GM23248 (cell line): ENCODE measurements at regions not wholly inside any gene's neighbourhood (a gene's known extent, or its start where the extent isn't known, plus 50 kb on each side); places are given as distances from the start of the nearest gene placed in this dataset.

Experiments used
- DNase-seq: peaks from one replicate; pipeline ENCODE4 v3.0.0-alpha.2; 2015
- H2AFZ ChIP-seq: fragments of 200-600 bp; sonication (generic); 2 replicates; pipeline ENCODE4 v1.6.1; 2016; ENCODE audit warnings: antibody characterized with exemption
- H3F3A ChIP-seq: fragments of 200-600 bp; sonication (generic); 2 replicates; pipeline ENCODE4 v1.6.1; 2016; ENCODE audit warnings: mild to moderate bottlenecking, antibody characterized with exemption, mixed run types; ENCODE audit not compliant: insufficient read depth
- H3K27ac ChIP-seq: fragments of 200-600 bp; sonication (generic); 2 replicates; pipeline ENCODE4 v1.5.1; 2016; ENCODE audit warnings: mild to moderate bottlenecking
- H3K27me3 ChIP-seq: fragments of 200-600 bp; sonication (generic); replicated peaks from 2 replicates; pipeline ENCODE4 v1.6.1; 2016; ENCODE audit warnings: mild to moderate bottlenecking; ENCODE audit not compliant: insufficient read depth
- H3K36me3 ChIP-seq: fragments of 200-600 bp; sonication (generic); 2 replicates; pipeline ENCODE4 v1.6.1; 2016; ENCODE audit warnings: low read depth, mild to moderate bottlenecking
- H3K4me1 ChIP-seq: fragments of 200-600 bp; sonication (generic); 2 replicates; pipeline ENCODE4 v1.6.1; 2016; ENCODE audit warnings: mild to moderate bottlenecking; ENCODE audit not compliant: insufficient read depth
- H3K4me2 ChIP-seq: fragments of 200-600 bp; sonication (generic); one replicate; pipeline ENCODE4 v1.6.1; 2016; ENCODE audit warnings: mild to moderate bottlenecking; ENCODE audit not compliant: unreplicated experiment
- H3K4me3 ChIP-seq: fragments of 200-600 bp; sonication (generic); 2 replicates; pipeline ENCODE4 v1.5.1; 2016; ENCODE audit warnings: mild to moderate bottlenecking
- H3K79me2 ChIP-seq: fragments of 200-600 bp; sonication (generic); 2 replicates; pipeline ENCODE4 v1.6.1; 2016; ENCODE audit warnings: mild to moderate bottlenecking; ENCODE audit not compliant: insufficient read depth
- H3K9ac ChIP-seq: fragments of 200-600 bp; sonication (generic); 2 replicates; pipeline ENCODE4 v1.6.1; 2016; ENCODE audit warnings: mild to moderate bottlenecking
- H3K9me2 ChIP-seq: fragments of 200-600 bp; sonication (generic); 2 replicates; pipeline ENCODE4 v1.6.1; 2016; ENCODE audit warnings: mixed run types, mild to moderate bottlenecking, moderate library complexity; ENCODE audit not compliant: insufficient read depth
- H3K9me3 ChIP-seq: fragments of 200-600 bp; sonication (generic); one replicate; pipeline ENCODE4 v1.6.1; 2017; ENCODE audit warnings: low read depth
- H4K20me1 ChIP-seq: fragments of 200-600 bp; sonication (generic); 2 replicates; pipeline ENCODE4 v1.6.0; 2016; ENCODE audit not compliant: insufficient read depth
- EZH2 ChIP-seq: fragments of 200-600 bp; sonication (generic); IDR thresholded peaks from 2 replicates; pipeline ENCODE4 v1.6.1; 2018; ENCODE audit warnings: antibody characterized with exemption, mild to moderate bottlenecking; ENCODE audit not compliant: insufficient read depth, poor library complexity, severe bottlenecking
- EZH2phosphoT487 ChIP-seq: fragments of 200-600 bp; sonication (generic); IDR thresholded peaks from 2 replicates; pipeline ENCODE4 v1.6.1; 2018; ENCODE audit warnings: antibody characterized with exemption, moderate library complexity, mild to moderate bottlenecking, low read depth; ENCODE audit not compliant: insufficient read depth
- WGBS, 2 experiments: methylation state at CpG; one replicate each; pipeline ENCODE4 v1.1.6; 2015 to 2017; ENCODE audit warnings: low lambda C conversion rate in 2 of 2, low coverage in 1 of 2; ENCODE audit errors: missing lambda C conversion rate in 2 of 2; 5-methylcytosine and 5-hydroxymethylcytosine counted together
- in situ Hi-C: fragments of 300-500 bp; cut with MboI; formaldehyde crosslinking; loops from 2 replicates; pipeline ENCODE4 v1.15.0; 2020

DNA sequence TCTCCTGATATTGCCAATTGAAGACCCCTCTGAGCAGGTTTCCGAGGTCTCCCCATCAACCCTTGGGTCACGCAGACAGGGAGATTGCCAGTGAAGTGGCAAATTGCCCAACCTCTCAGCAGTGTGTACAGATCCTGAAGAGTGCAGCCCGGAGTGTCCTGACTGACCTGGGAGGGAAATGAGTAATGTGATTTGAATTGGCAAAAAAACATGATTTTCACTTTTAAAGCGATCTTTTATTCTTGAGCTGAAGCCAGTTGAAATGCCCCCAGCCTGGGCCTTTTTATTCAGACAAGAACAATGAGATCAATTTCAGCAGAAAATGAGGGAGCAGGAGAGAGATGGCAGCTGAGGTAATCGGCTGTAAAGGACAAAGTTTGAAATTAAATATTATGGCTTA is 401.8 kb downstream of the RAPGEF2 start:
- no peak for DNase-seq
- in situ Hi-C loops: no loop called here
- no peak for TF ChIP-seq EZH2
- TF ChIP-seq EZH2phosphoT487: no peak
- Histone ChIP-seq H3K9me2 (no peaks in the 10 kb centered on the region), H3K79me2 (no peaks in the 10 kb centered on the region), H3K9ac (no peak overlapping the region), H3K4me1 (no peaks in the 10 kb centered on the region), H3K36me3 (no peaks in the 10 kb centered on the region), H3K4me2 (no peak overlapping the region), H2AFZ (no peak overlapping the region), H3K27me3 (peaks cover 35% of the 10 kb centered on the region), H3K27ac (no peak overlapping the region), H3K4me3 (no peak overlapping the region), H3F3A (no peaks in the 10 kb centered on the region), H3K9me3 (no peaks in the 10 kb centered on the region), H4K20me1 (no peaks in the 10 kb centered on the region)
- 38 to 43% methylated on average over 5 of the region's 5 CpGs for WGBS, 2 experiments

GRCh38 chr4:159505266-159505975 is 402.5 kb downstream of the RAPGEF2 start:
- TF ChIP-seq EZH2phosphoT487: no peak
- TF ChIP-seq EZH2: no peak
- no peaks in the 10 kb centered on the region for H3K9me3 ChIP-seq
- no peaks in the 10 kb centered on the region for H3F3A ChIP-seq
- WGBS, 2 experiments: 12 to 17% methylated on average over 7 of the region's 7 CpGs
- H4K20me1 ChIP-seq: no peaks in the 10 kb centered on the region
- no peak overlapping the region for H3K4me2 ChIP-seq
- no peaks in the 10 kb centered on the region for H3K9me2 ChIP-seq
- DNase-seq: no peak
- no peak overlapping the region for H3K9ac ChIP-seq
- in situ Hi-C loops: no loop called here
- H3K36me3 ChIP-seq: no peaks in the 10 kb centered on the region
- no peak overlapping the region for H3K4me3 ChIP-seq
- peaks cover 35% of the 10 kb centered on the region for H3K27me3 ChIP-seq
- no peaks in the 10 kb centered on the region for H3K4me1 ChIP-seq
- H2AFZ ChIP-seq: no peak overlapping the region
- no peak overlapping the region for H3K27ac ChIP-seq
- H3K79me2 ChIP-seq: no peaks in the 10 kb centered on the region

DNA sequence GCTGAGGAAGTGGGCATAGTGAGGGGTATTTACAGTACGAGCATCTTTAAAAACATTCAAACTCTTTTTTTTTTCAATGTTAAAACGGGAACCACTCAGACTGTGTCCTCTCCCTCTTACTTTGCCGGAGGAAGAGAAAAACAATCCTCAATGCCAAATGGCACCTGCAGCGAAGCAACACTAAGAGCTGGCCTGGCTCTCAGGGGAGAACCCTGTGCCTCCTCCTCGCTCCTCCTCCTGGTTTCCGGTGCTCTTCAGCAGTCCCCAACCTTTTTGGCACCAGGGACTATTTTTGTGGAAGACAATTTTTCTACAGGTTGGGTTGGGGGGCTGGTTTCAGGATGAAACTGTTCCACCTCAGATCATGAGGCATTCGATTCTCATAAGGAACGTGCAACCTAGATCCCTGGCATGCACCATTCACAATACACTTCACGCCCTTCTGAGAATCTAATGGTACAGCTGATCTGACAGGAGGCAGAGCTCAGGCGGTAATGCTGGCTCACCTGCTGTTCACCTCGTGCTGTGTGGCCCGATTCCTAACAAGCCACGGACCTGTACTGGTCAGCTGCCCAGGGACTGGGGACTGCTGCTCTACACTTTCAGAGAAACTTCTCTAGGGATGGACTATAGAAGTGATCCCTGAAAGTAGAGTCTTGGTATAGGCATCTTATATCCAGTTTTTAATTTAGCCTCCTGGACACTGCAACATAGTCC is 404.1 kb downstream of the RAPGEF2 start:
- no peak overlapping the region for H3K9ac ChIP-seq
- no peaks in the 10 kb centered on the region for H4K20me1 ChIP-seq
- H3F3A ChIP-seq: no peaks in the 10 kb centered on the region
- H2AFZ ChIP-seq: no peak overlapping the region
- no peaks in the 10 kb centered on the region for H3K9me3 ChIP-seq
- DNase-seq: no peak
- peaks cover 35% of the 10 kb centered on the region for H3K27me3 ChIP-seq
- WGBS, 2 experiments: 37 to 49% methylated on average over 13 of the region's 13 CpGs
- TF ChIP-seq EZH2phosphoT487 (no peak), EZH2 (no peak)
- in situ Hi-C loops: no loop called here
- H3K9me2 ChIP-seq: no peaks in the 10 kb centered on the region
- H3K4me3 ChIP-seq: no peak overlapping the region
- H3K27ac ChIP-seq: no peak overlapping the region
- H3K4me2 ChIP-seq: no peak overlapping the region
- H3K79me2 ChIP-seq: no peaks in the 10 kb centered on the region
- H3K4me1 ChIP-seq: no peaks in the 10 kb centered on the region
- no peaks in the 10 kb centered on the region for H3K36me3 ChIP-seq

- no peak for DNase-seq
- no peaks in the 10 kb centered on the region for H3F3A ChIP-seq
- no peaks in the 10 kb centered on the region for H3K79me2 ChIP-seq
- peaks cover 23% of the 10 kb centered on the region for H3K27me3 ChIP-seq
- H2AFZ ChIP-seq: no peak overlapping the region
- H3K9ac ChIP-seq: no peak overlapping the region
- no peaks in the 10 kb centered on the region for H4K20me1 ChIP-seq
- TF ChIP-seq EZH2 (no peak), EZH2phosphoT487 (no peak)
- no peaks in the 10 kb centered on the region for H3K36me3 ChIP-seq
- no peaks in the 10 kb centered on the region for H3K4me1 ChIP-seq
- no peak overlapping the region for H3K4me2 ChIP-seq
- H3K27ac ChIP-seq: no peak overlapping the region
- no peaks in the 10 kb centered on the region for H3K9me2 ChIP-seq
- WGBS, 2 experiments: 52 to 53% methylated on average over 6 of the region's 6 CpGs
- no peak overlapping the region for H3K4me3 ChIP-seq
- in situ Hi-C loops: no loop called here
- no peaks in the 10 kb centered on the region for H3K9me3 ChIP-seq
These were observed 406.1 kb downstream of the RAPGEF2 start for GRCh38 chr4:159508917-159509500.
